ENCODE measurements at regions not wholly inside any gene's neighbourhood (a gene's known extent, or its start where the extent isn't known, plus 50 kb on each side); places are given as distances from the start of the nearest gene placed in this dataset.

- no peak for TF ChIP-seq POLR2A (IDR thresholded peaks at IDR 0.05)
- no peak for TF ChIP-seq CTCF (IDR thresholded peaks at IDR 0.05)
Measured at GRCh38 chr2:199692489-199692888, 158.5 kb downstream of the FTCDNL1 start.

Data from esophagus squamous epithelium (tissue), 4 donors.